LoVo (cell line): ENCODE measurements at regions not wholly inside any gene's neighbourhood (a gene's known extent, or its start where the extent isn't known, plus 50 kb on each side); places are given as distances from the start of the nearest gene placed in this dataset.
"Not testable (repeated sequence)": the region's sequence is repeated elsewhere in the genome, so short reads cannot be mapped to it uniquely, and the experiment has no call there.

Source experiments
- DNase-seq: peaks from one replicate; pipeline ENCODE4 v3.0.0-alpha.2; 2016; ENCODE audit warnings: low spot score

- DNase-seq, result no peak
These were observed 169.9 kb downstream of the MC4R start for GRCh38 chr18:60202708-60203107.

GRCh38 chr18:60200558-60200957, 172.0 kb downstream of the MC4R start:
- no peak for DNase-seq

- no peak for DNase-seq
These were observed 173.1 kb downstream of the MC4R start for GRCh38 chr18:60199505-60199904.

GRCh38 chr18:60197671-60198462, 174.7 kb downstream of the MC4R start:
- no peak for DNase-seq

- DNase-seq, result no peak
These were observed 175.6 kb downstream of the MC4R start for GRCh38 chr18:60196836-60197606.

GRCh38 chr18:60193780-60194179, 178.8 kb downstream of the MC4R start:
- DNase-seq, result no peak

- no peak for DNase-seq
These were observed 180.6 kb downstream of the MC4R start for GRCh38 chr18:60191926-60192325.

GRCh38 chr18:60189856-60190255, 182.7 kb downstream of the MC4R start:
- DNase-seq, result no peak

- DNase-seq, result no peak
These were observed 183.6 kb downstream of the MC4R start for GRCh38 chr18:60188958-60189357.

GRCh38 chr18:60182223-60182622, 190.4 kb downstream of the MC4R start:
- no peak for DNase-seq

- no peak for DNase-seq
These were observed 191.9 kb downstream of the MC4R start for GRCh38 chr18:60180671-60181070.

GRCh38 chr18:60178224-60178623, 194.4 kb downstream of the MC4R start:
- not testable (repeated sequence) for DNase-seq

GRCh38 chr18:60176259-60176658, 196.3 kb downstream of the MC4R start:
- no peak for DNase-seq

- DNase-seq, result no peak
These were observed 197.7 kb downstream of the MC4R start for GRCh38 chr18:60174832-60175231.

- DNase-seq, result no peak
These were observed 200.5 kb downstream of the MC4R start for GRCh38 chr18:60172030-60172429.

- no peak for DNase-seq
These were observed 209.0 kb downstream of the MC4R start for GRCh38 chr18:60163622-60164021.

GRCh38 chr18:60162388-60162787, 210.2 kb downstream of the MC4R start:
- no peak for DNase-seq

- DNase-seq, result no peak
These were observed 214.8 kb downstream of the MC4R start for GRCh38 chr18:60157810-60158209.

- no peak for DNase-seq
These were observed 219.2 kb downstream of the MC4R start for GRCh38 chr18:60153376-60153775.

GRCh38 chr18:60149316-60149715, 223.3 kb downstream of the MC4R start:
- no peak for DNase-seq

GRCh38 chr18:60147323-60147722, 225.3 kb downstream of the MC4R start:
- no peak for DNase-seq

- no peak for DNase-seq
These were observed 226.2 kb downstream of the MC4R start for GRCh38 chr18:60146220-60146960.

- DNase-seq, result no peak
These were observed 226.8 kb downstream of the MC4R start for GRCh38 chr18:60145776-60146175.
